GM23338 (cell line): ENCODE measurements at regions not wholly inside any gene's neighbourhood (a gene's known extent, or its start where the extent isn't known, plus 50 kb on each side); places are given as distances from the start of the nearest gene placed in this dataset.

Experiments used
- ATAC-seq: fragments of 200-7000 bp; cut with Tn5 transposase; 3 replicates; pipeline ENCODE4 v1.9.1; 2020
- DNase-seq: peaks from one replicate; pipeline ENCODE4 v3.0.0-alpha.2; 2015; ENCODE audit warnings: low spot score
- H2AFZ ChIP-seq: fragments of 200-600 bp; sonication (generic); 2 replicates; pipeline ENCODE4 v1.8.0; 2016; ENCODE audit warnings: antibody characterized with exemption, mild to moderate bottlenecking, moderate library complexity
- H3F3A ChIP-seq: fragments of 200-600 bp; sonication (generic); replicated peaks from 2 replicates; pipeline ENCODE4 v1.8.0; 2017; ENCODE audit warnings: antibody characterized with exemption, mixed run types, low read depth
- H3K27ac ChIP-seq: fragments of 200-600 bp; sonication (generic); 2 replicates; pipeline ENCODE4 v1.6.1; 2016; ENCODE audit warnings: low read depth
- H3K27me3 ChIP-seq: fragments of 200-600 bp; sonication (generic); 2 replicates; pipeline ENCODE4 v1.8.0; 2016; ENCODE audit warnings: mild to moderate bottlenecking, mixed run types, moderate library complexity; ENCODE audit not compliant: insufficient read depth
- H3K36me3 ChIP-seq: fragments of 200-600 bp; sonication (generic); 2 replicates; pipeline ENCODE4 v1.8.0; 2016; ENCODE audit warnings: mild to moderate bottlenecking; ENCODE audit not compliant: insufficient read depth
- H3K4me1 ChIP-seq: fragments of 200-600 bp; sonication (generic); 2 replicates; pipeline ENCODE4 v1.8.0; 2016; ENCODE audit warnings: mild to moderate bottlenecking, moderate library complexity; ENCODE audit not compliant: insufficient read depth
- H3K4me2 ChIP-seq: fragments of 200-600 bp; sonication (generic); 2 replicates; pipeline ENCODE4 v1.7.1; 2017; ENCODE audit warnings: mixed run types
- H3K4me3 ChIP-seq: fragments of 200-600 bp; sonication (generic); 2 replicates; pipeline ENCODE4 v1.6.1; 2016; ENCODE audit warnings: mixed run types
- H3K79me2 ChIP-seq: fragments of 200-600 bp; sonication (generic); replicated peaks from 2 replicates; pipeline ENCODE4 v1.8.0; 2017; ENCODE audit warnings: mild to moderate bottlenecking; ENCODE audit not compliant: insufficient read depth
- H3K9me2 ChIP-seq: fragments of 200-600 bp; sonication (generic); 2 replicates; pipeline ENCODE4 v1.8.0; 2017; ENCODE audit not compliant: insufficient read depth
- H4K20me1 ChIP-seq: fragments of 200-600 bp; sonication (generic); replicated peaks from 2 replicates; pipeline ENCODE4 v1.8.0; 2017; ENCODE audit warnings: mild to moderate bottlenecking; ENCODE audit not compliant: insufficient read depth
- H3K27ac Mint-ChIP-seq: 2 replicates; pipeline ENCODE4 v1.8.0; 2020; ENCODE audit warnings: inconsistent platforms, mild to moderate bottlenecking, moderate library complexity, mixed read lengths
- H3K27me3 Mint-ChIP-seq: 3 replicates; pipeline ENCODE4 v1.8.0; 2022; ENCODE audit warnings: low read depth, mild to moderate bottlenecking, moderate library complexity, mixed read lengths, inconsistent platforms; ENCODE audit not compliant: insufficient read depth, poor library complexity
- H3K36me3 Mint-ChIP-seq: 3 replicates; pipeline ENCODE4 v1.8.0; 2021; ENCODE audit warnings: low read depth, mild to moderate bottlenecking, inconsistent platforms, moderate library complexity, mixed read lengths
- H3K4me1 Mint-ChIP-seq: 3 replicates; pipeline ENCODE4 v1.8.0; 2020; ENCODE audit warnings: mild to moderate bottlenecking, inconsistent platforms, mixed read lengths
- H3K4me3 Mint-ChIP-seq: 3 replicates; pipeline ENCODE4 v1.8.0; 2021; ENCODE audit warnings: moderate library complexity, mild to moderate bottlenecking, inconsistent platforms, mixed read lengths
- H3K9me3 Mint-ChIP-seq: 3 replicates; pipeline ENCODE4 v1.8.0; 2020; ENCODE audit warnings: moderate library complexity, mild to moderate bottlenecking, inconsistent platforms, mixed read lengths
- CREB1 ChIP-seq: fragments of 250-450 bp; sonication (Bioruptor Pico); IDR thresholded peaks from 2 replicates; pipeline ENCODE4 v1.5.0; 2020; ENCODE audit warnings: low read depth, mild to moderate bottlenecking, moderate library complexity
- EZH2 ChIP-seq: fragments of 200-600 bp; sonication (generic); IDR thresholded peaks from one replicate; pipeline ENCODE4 v1.8.0; 2017; ENCODE audit warnings: antibody characterized with exemption, mild to moderate bottlenecking, low read depth; ENCODE audit not compliant: unreplicated experiment
- EZH2phosphoT487 ChIP-seq: fragments of 200-600 bp; sonication (generic); IDR thresholded peaks from one replicate; pipeline ENCODE4 v1.8.1; 2018; ENCODE audit warnings: antibody characterized with exemption; ENCODE audit not compliant: unreplicated experiment
- JUNB ChIP-seq: IDR thresholded peaks from one replicate; pipeline ENCODE4 v1.6.1; 2016; ENCODE audit warnings: antibody characterized with exemption; ENCODE audit not compliant: unreplicated experiment
- NANOG ChIP-seq: IDR thresholded peaks from 2 replicates; pipeline ENCODE4 v1.6.1; 2016; ENCODE audit warnings: antibody characterized with exemption, borderline replicate concordance
- POLR2AphosphoS5 ChIP-seq: IDR thresholded peaks from 2 replicates; pipeline ENCODE4 v1.6.1; 2016; ENCODE audit warnings: antibody characterized with exemption, low read depth
- STAT1 ChIP-seq: IDR thresholded peaks from one replicate; pipeline ENCODE4 v1.6.1; 2016; ENCODE audit warnings: antibody characterized with exemption; ENCODE audit not compliant: unreplicated experiment
- ZNF114 ChIP-seq: fragments of 250-450 bp; sonication (Bioruptor Pico); IDR thresholded peaks from 2 replicates; pipeline ENCODE4 v1.5.0; 2020; ENCODE audit warnings: mild to moderate bottlenecking, moderate library complexity
- TF ChIP-seq, protein P1 (sequence below), 2 experiments: fragments of 200-600 bp in 1 of 2; sonication (generic) in 1 of 2; conservative IDR thresholded peaks; 2 replicates each; pipeline versions ENCODE4 v1.5.1 to v1.6.1; 2016 to 2017; ENCODE audit warnings: antibody characterized with exemption in 2 of 2, low read depth in 2 of 2, mild to moderate bottlenecking in 2 of 2, moderate library complexity in 1 of 2
- TF ChIP-seq, protein P2 (sequence below): IDR thresholded peaks from one replicate; pipeline ENCODE4 v1.6.1; 2018; ENCODE audit warnings: antibody characterized with exemption; ENCODE audit not compliant: unreplicated experiment
- TF ChIP-seq, protein P3 (sequence below): IDR thresholded peaks from 2 replicates; pipeline ENCODE4 v1.6.1; 2016; ENCODE audit warnings: antibody characterized with exemption

DNA sequence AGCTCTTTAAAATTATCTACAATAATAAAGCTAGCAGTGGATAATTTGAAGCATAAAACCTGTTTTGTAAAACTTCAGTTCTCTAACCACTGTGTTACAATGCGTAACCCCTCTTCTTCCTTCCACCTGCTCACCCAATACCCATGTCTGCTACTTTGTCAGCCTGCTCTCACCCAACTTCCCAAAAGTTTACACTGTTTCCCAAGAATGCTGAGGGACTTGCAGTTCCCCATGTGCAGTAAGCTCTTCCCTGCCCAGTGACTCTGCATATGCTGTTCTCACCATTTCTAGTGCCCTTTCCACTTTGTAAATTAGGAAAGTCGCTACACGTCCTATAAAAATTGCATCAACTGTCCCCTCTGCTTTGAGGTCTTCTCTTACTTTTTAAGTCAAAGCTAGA is 315.9 kb upstream of the SEMA6D start (continued):
- TF ChIP-seq, protein P1, sequence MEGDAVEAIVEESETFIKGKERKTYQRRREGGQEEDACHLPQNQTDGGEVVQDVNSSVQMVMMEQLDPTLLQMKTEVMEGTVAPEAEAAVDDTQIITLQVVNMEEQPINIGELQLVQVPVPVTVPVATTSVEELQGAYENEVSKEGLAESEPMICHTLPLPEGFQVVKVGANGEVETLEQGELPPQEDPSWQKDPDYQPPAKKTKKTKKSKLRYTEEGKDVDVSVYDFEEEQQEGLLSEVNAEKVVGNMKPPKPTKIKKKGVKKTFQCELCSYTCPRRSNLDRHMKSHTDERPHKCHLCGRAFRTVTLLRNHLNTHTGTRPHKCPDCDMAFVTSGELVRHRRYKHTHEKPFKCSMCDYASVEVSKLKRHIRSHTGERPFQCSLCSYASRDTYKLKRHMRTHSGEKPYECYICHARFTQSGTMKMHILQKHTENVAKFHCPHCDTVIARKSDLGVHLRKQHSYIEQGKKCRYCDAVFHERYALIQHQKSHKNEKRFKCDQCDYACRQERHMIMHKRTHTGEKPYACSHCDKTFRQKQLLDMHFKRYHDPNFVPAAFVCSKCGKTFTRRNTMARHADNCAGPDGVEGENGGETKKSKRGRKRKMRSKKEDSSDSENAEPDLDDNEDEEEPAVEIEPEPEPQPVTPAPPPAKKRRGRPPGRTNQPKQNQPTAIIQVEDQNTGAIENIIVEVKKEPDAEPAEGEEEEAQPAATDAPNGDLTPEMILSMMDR (conservative IDR thresholded peaks at IDR 0.05; ENCODE audit: low read depth in 2 of 2), result no peak
- no peak for TF ChIP-seq NANOG
- TF ChIP-seq JUNB, result no peak
- no peak for TF ChIP-seq EZH2phosphoT487
- no peak for TF ChIP-seq ZNF114
- TF ChIP-seq EZH2, result no peak

DNA sequence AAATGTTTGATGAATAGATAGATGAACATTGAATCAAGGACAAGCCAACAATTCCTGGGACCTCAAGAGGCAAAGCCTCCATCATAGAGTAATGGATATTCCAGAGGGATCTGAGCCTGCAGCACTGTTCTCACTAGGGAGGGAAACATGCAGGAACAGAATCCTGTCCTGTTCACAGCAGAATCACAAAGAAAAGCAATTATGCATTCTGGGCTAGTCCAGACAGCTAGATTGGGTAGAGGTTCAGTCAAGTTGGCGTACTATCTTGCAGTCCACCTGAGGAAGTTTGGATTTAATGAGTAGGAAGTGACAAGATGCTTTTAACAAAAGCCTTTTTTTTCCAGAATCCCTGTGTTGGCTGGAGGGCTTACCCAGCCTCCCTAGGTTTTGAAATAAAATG is 314.5 kb upstream of the SEMA6D start:
- H3K4me3 ChIP-seq, result no peak overlapping the region
- H3K4me1 Mint-ChIP-seq, result peaks cover 30% of the 10 kb centered on the region
- ATAC-seq (no peak), DNase-seq (no peak)
- peaks cover 26% of the 10 kb centered on the region for H3K4me1 ChIP-seq
- no peaks in the 10 kb centered on the region for H3K36me3 ChIP-seq
- no peaks in the 10 kb centered on the region for H4K20me1 ChIP-seq
- 0 out of 2 replicates have a peak, but pooled peaks cover 4% of the 10 kb centered on the region for H3K9me2 ChIP-seq
- no peak overlapping the region for H2AFZ ChIP-seq
- H3K36me3 Mint-ChIP-seq, result no peaks in the 10 kb centered on the region
- H3K9me3 Mint-ChIP-seq, result no peaks in the 10 kb centered on the region; the same call in 2 of the 3 replicates
- H3K27me3 Mint-ChIP-seq, result peaks cover 5% of the 10 kb centered on the region
- H3K27ac Mint-ChIP-seq, result no peak overlapping the region
- H3K27me3 ChIP-seq, result no peaks in the 10 kb centered on the region
- H3K79me2 ChIP-seq, result no peaks in the 10 kb centered on the region
- H3F3A ChIP-seq, result no peaks in the 10 kb centered on the region
- H3K4me3 Mint-ChIP-seq, result no peak overlapping the region
- no peak overlapping the region for H3K4me2 ChIP-seq
- no peak overlapping the region for H3K27ac ChIP-seq
- TF ChIP-seq NANOG (no peak), STAT1 (no peak), EZH2phosphoT487 (no peak), POLR2AphosphoS5 (no peak), JUNB (no peak), CREB1 (no peak)
- TF ChIP-seq, protein P2, sequence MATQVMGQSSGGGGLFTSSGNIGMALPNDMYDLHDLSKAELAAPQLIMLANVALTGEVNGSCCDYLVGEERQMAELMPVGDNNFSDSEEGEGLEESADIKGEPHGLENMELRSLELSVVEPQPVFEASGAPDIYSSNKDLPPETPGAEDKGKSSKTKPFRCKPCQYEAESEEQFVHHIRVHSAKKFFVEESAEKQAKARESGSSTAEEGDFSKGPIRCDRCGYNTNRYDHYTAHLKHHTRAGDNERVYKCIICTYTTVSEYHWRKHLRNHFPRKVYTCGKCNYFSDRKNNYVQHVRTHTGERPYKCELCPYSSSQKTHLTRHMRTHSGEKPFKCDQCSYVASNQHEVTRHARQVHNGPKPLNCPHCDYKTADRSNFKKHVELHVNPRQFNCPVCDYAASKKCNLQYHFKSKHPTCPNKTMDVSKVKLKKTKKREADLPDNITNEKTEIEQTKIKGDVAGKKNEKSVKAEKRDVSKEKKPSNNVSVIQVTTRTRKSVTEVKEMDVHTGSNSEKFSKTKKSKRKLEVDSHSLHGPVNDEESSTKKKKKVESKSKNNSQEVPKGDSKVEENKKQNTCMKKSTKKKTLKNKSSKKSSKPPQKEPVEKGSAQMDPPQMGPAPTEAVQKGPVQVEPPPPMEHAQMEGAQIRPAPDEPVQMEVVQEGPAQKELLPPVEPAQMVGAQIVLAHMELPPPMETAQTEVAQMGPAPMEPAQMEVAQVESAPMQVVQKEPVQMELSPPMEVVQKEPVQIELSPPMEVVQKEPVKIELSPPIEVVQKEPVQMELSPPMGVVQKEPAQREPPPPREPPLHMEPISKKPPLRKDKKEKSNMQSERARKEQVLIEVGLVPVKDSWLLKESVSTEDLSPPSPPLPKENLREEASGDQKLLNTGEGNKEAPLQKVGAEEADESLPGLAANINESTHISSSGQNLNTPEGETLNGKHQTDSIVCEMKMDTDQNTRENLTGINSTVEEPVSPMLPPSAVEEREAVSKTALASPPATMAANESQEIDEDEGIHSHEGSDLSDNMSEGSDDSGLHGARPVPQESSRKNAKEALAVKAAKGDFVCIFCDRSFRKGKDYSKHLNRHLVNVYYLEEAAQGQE, result no peak
- TF ChIP-seq, protein P3, sequence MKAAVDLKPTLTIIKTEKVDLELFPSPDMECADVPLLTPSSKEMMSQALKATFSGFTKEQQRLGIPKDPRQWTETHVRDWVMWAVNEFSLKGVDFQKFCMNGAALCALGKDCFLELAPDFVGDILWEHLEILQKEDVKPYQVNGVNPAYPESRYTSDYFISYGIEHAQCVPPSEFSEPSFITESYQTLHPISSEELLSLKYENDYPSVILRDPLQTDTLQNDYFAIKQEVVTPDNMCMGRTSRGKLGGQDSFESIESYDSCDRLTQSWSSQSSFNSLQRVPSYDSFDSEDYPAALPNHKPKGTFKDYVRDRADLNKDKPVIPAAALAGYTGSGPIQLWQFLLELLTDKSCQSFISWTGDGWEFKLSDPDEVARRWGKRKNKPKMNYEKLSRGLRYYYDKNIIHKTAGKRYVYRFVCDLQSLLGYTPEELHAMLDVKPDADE, result no peak
- TF ChIP-seq, protein P1 (conservative IDR thresholded peaks at IDR 0.05; ENCODE audit: low read depth in 2 of 2), result no peak
